Left lung (tissue), 4 donors: ENCODE measurements at regions not wholly inside any gene's neighbourhood (a gene's known extent, or its start where the extent isn't known, plus 50 kb on each side); places are given as distances from the start of the nearest gene placed in this dataset.

ENCODE experiments used
- ATAC-seq: fragments of 200-7000 bp; cut with Tn5 transposase; one replicate; pipeline ENCODE4 v1.9.1; 2020; ENCODE audit warnings: moderate library complexity
- DNase-seq, 4 donors: peaks; one replicate each; pipeline ENCODE4 v3.0.0-alpha.2; 2013 to 2020
- H3K27ac ChIP-seq, 2 donors: fragments of 200-600 bp; sonication (generic) in 1 of 2; one replicate each; pipeline versions ENCODE4 v1.5.0 to v1.8.0; 2020 to 2021
- H3K27me3 ChIP-seq, 2 donors: fragments of 200-600 bp; sonication (generic) in 1 of 2; one replicate each; pipeline versions ENCODE4 v1.5.0 to v1.8.0; 2020 to 2021
- H3K36me3 ChIP-seq, 2 donors: fragments of 200-600 bp; sonication (generic) in 1 of 2; one replicate each; pipeline versions ENCODE4 v1.5.0 to v1.8.0; 2020 to 2021
- H3K4me1 ChIP-seq, 2 donors: fragments of 200-600 bp; one replicate each; pipeline ENCODE4 v1.8.0; 2021
- H3K4me3 ChIP-seq, 2 donors: fragments of 200-600 bp; sonication (generic) in 1 of 2; one replicate each; pipeline versions ENCODE4 v1.5.0 to v1.8.0; 2020 to 2021; ENCODE audit warnings: mild to moderate bottlenecking in 1 of 2
- H3K9me3 ChIP-seq, 2 donors: fragments of 200-600 bp; sonication (generic) in 1 of 2; one replicate each; pipeline versions ENCODE4 v1.5.0 to v1.8.0; 2020 to 2021
- intact Hi-C, 2 donors: fragments of 100-400 bp; cut with DNase I; formaldehyde crosslinking; loops; one replicate each; pipeline versions ENCODE4 v1.11.2 to v1.14.2; 2022
- TF ChIP-seq, protein P1 (sequence below), 2 donors: fragments of 200-600 bp; sonication (generic) in 1 of 2; IDR thresholded peaks; one replicate each; pipeline versions ENCODE4 v1.5.0 to v1.8.0; 2021; ENCODE audit warnings: antibody characterized with exemption in 2 of 2
- donor health status: DM: no; HTN: yes; CAD: no.
- donor health status: DM: no; HTN: no; CAD: no.

GRCh38 chr1:2859881-2860430 is 58.5 kb upstream of the TTC34 start:
- TF ChIP-seq, protein P1, sequence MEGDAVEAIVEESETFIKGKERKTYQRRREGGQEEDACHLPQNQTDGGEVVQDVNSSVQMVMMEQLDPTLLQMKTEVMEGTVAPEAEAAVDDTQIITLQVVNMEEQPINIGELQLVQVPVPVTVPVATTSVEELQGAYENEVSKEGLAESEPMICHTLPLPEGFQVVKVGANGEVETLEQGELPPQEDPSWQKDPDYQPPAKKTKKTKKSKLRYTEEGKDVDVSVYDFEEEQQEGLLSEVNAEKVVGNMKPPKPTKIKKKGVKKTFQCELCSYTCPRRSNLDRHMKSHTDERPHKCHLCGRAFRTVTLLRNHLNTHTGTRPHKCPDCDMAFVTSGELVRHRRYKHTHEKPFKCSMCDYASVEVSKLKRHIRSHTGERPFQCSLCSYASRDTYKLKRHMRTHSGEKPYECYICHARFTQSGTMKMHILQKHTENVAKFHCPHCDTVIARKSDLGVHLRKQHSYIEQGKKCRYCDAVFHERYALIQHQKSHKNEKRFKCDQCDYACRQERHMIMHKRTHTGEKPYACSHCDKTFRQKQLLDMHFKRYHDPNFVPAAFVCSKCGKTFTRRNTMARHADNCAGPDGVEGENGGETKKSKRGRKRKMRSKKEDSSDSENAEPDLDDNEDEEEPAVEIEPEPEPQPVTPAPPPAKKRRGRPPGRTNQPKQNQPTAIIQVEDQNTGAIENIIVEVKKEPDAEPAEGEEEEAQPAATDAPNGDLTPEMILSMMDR (IDR thresholded peaks at IDR 0.05) = no peak
- no peak overlapping the region for H3K27ac ChIP-seq
- H3K36me3 ChIP-seq = no peaks in the 10 kb centered on the region
- peaks cover 0 to 73% of the 10 kb centered on the region in 2 donors for H3K27me3 ChIP-seq
- ATAC-seq (no peak), DNase-seq (no peak)
- H3K4me3 ChIP-seq = no peak overlapping the region
- H3K4me1 ChIP-seq = no peaks in the 10 kb centered on the region
- peaks cover 0 to 3% of the 10 kb centered on the region in 2 donors for H3K9me3 ChIP-seq
- intact Hi-C loops = no loop called here

- Histone ChIP-seq H3K27ac (no peak overlapping the region), H3K36me3 (no peaks in the 10 kb centered on the region), H3K9me3 (peaks cover 0 to 3% of the 10 kb centered on the region in 2 donors), H3K4me1 (no peaks in the 10 kb centered on the region), H3K27me3 (peaks cover 0 to 73% of the 10 kb centered on the region in 2 donors), H3K4me3 (no peak overlapping the region)
- DNase-seq (peak in 1 of 4 donors; percentile 61), ATAC-seq (no peak)
- TF ChIP-seq, protein P1 (IDR thresholded peaks at IDR 0.05) = no peak
- intact Hi-C loops = no loop called here
Measured at GRCh38 chr1:2860476-2861142, 59.1 kb upstream of the TTC34 start.

- ATAC-seq = no peak
- no peaks in the 10 kb centered on the region for H3K4me1 ChIP-seq
- peak in 2 of 4 donors; percentile 21 to 53 for DNase-seq
- H3K4me3 ChIP-seq = no peak overlapping the region
- H3K9me3 ChIP-seq = peaks cover 0 to 3% of the 10 kb centered on the region in 2 donors
- intact Hi-C loops = no loop called here
- H3K27ac ChIP-seq = no peak overlapping the region
- no peaks in the 10 kb centered on the region for H3K36me3 ChIP-seq
- TF ChIP-seq, protein P1 (IDR thresholded peaks at IDR 0.05) = no peak
- peaks cover 0 to 73% of the 10 kb centered on the region in 2 donors for H3K27me3 ChIP-seq
Measured at GRCh38 chr1:2861143-2861987, 59.9 kb upstream of the TTC34 start.

DNA sequence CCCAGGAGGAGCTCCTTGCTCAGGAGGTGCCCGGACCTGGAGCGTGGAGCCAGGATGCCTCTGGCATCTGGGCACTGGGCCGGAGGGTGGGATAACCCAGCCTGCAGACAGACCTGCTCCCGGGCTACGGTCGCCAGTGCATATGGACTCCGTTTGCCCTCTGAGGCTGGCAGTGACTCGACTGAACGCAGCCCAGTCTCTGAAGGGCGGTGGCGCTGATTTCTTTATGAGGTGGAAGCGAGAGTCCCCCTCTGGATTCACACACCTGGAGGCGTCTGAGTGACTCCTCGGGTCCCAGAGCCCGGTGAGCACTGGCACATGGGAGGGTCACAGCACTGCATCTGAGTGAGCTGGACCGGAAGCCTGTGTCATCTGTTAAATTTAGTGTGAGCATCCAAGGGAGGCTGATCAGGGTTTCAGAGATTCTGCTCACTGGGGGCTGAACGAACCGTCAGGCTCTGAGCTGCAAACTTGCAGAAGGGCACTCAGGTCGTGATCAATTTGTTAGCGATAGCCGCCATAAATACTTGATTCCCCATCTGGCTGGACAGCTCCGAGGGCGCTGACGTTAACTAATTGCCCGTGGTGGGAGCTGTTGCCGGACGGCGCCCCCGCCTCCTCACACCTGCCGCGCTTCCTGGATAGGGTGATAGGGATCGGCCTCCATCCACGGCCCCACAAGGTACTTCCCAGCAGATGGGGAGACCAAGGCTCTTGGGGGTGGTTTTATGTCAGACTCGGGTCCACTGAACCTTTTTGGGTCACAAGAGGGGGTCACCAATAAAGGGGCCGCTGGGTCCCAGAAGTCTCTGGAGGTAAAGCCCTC is 60.7 kb upstream of the TTC34 start:
- no peaks in the 10 kb centered on the region for H3K36me3 ChIP-seq
- no peaks in the 10 kb centered on the region for H3K4me1 ChIP-seq
- TF ChIP-seq, protein P1 (IDR thresholded peaks at IDR 0.05) = no peak
- peaks cover 0 to 3% of the 10 kb centered on the region in 2 donors for H3K9me3 ChIP-seq
- ATAC-seq = no peak
- peak in 1 of 4 donors; percentile 65 for DNase-seq
- no peak overlapping the region for H3K27ac ChIP-seq
- no peak overlapping the region for H3K4me3 ChIP-seq
- intact Hi-C loops = no loop called here
- peaks cover 0 to 73% of the 10 kb centered on the region in 2 donors for H3K27me3 ChIP-seq
